GM12874 (cell line): ENCODE measurements at regions not wholly inside any gene's neighbourhood (a gene's known extent, or its start where the extent isn't known, plus 50 kb on each side); places are given as distances from the start of the nearest gene placed in this dataset.

ENCODE experiments used
- CTCF ChIP-seq: IDR thresholded peaks from 2 replicates; pipeline ENCODE4 v1.5.1; 2011; ENCODE audit warnings: low read depth, mild to moderate bottlenecking, control low read depth, low read length, moderate library complexity; ENCODE audit not compliant: insufficient read depth

GRCh38 chr11:69922596-69923111, 103.4 kb upstream of the FGF3 start:
- TF ChIP-seq CTCF = no peak

GRCh38 chr11:69923196-69923595, 104.0 kb upstream of the FGF3 start:
- no peak for TF ChIP-seq CTCF

GRCh38 chr11:69923641-69924307, 104.6 kb upstream of the FGF3 start:
- no peak for TF ChIP-seq CTCF

GRCh38 chr11:69924308-69925161, 105.3 kb upstream of the FGF3 start:
- TF ChIP-seq CTCF = no peak

DNA sequence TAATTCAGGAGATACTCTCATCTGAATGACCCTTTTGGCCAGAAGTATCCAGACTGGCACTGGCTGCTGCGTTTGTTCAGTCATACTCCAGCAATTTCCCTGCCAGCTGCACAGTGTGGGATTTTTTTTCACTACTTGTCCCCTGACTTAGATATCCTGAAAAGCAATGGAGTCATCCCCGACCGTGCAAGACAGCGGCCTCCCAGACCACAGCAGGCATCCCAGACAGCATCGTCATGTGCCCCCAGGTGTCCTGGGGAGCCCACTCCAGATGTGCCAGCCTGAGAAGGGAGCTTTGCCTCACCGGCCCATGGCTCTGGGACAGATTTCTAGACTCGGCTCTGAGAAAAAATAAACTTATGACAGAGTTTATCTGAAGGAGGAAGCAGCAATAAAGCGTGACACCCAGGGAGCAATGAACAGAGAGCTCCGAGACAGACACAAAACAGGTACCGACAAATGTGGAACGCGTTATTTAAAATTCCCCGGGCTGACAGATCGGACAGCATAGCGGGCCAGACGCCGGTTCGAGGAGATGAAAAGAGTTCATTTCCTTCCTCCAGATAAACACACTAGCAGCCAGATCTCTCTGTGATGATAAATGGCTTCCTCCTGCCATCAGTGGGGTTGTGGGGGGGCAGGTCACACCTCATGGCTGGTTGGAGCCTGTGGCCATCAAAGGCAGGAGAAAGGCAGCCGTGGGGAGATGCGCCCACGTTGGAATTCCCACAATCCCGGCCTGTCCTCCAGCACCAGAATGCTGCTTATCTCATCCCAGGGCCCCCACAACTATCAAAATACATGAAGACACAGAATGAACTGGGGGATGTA, 106.4 kb upstream of the FGF3 start:
- TF ChIP-seq CTCF = no peak

- TF ChIP-seq CTCF = no peak
Measured at GRCh38 chr11:69926376-69927050, 107.3 kb upstream of the FGF3 start.
